CD14-positive monocyte (primary cell): ENCODE measurements at regions not wholly inside any gene's neighbourhood (a gene's known extent, or its start where the extent isn't known, plus 50 kb on each side); places are given as distances from the start of the nearest gene placed in this dataset.

Experiments used
- DNase-seq, 3 donors: peaks; one replicate each; pipeline ENCODE4 v3.0.0-alpha.2; 2011 to 2022
- H2AFZ ChIP-seq: 2 replicates; pipeline ENCODE4 v1.6.0; 2012; ENCODE audit warnings: mild to moderate bottlenecking, low read depth, low read length, inconsistent platforms; ENCODE audit not compliant: insufficient read depth, poor library complexity, severe bottlenecking
- H3K27ac ChIP-seq, 2 donors: 1 replicate in 1 of 2; 2 replicates in 1 of 2; pipeline ENCODE4 v1.5.1; 2012 to 2013; ENCODE audit warnings: low read length in 2 of 2, control low read depth in 1 of 2, inconsistent platforms in 1 of 2, low read depth in 1 of 2, mild to moderate bottlenecking in 1 of 2
- H3K27me3 ChIP-seq, 2 donors: one replicate each; pipeline versions ENCODE4 v1.6.0 to v1.6.1; 2011 to 2013; ENCODE audit warnings: low read length in 2 of 2; ENCODE audit not compliant: control insufficient read depth in 2 of 2, insufficient read depth in 2 of 2
- H3K36me3 ChIP-seq, 2 donors: replicated peaks in 1 of 2; 1 replicate in 1 of 2; 2 replicates in 1 of 2; pipeline versions ENCODE4 v1.5.1 to v1.6.1; 2012 to 2013; ENCODE audit warnings: low read length in 2 of 2, control low read depth in 1 of 2, inconsistent platforms in 1 of 2, mild to moderate bottlenecking in 1 of 2; ENCODE audit not compliant: insufficient read depth in 2 of 2, control insufficient read depth in 1 of 2
- H3K4me1 ChIP-seq, 2 donors: 1 replicate in 1 of 2; 2 replicates in 1 of 2; pipeline versions ENCODE4 v1.5.1 to v1.6.1; 2012 to 2013; ENCODE audit warnings: low read length in 2 of 2, control low read depth in 1 of 2, inconsistent platforms in 1 of 2, mild to moderate bottlenecking in 1 of 2, moderate library complexity in 1 of 2; ENCODE audit not compliant: insufficient read depth in 2 of 2, control insufficient read depth in 1 of 2
- H3K4me2 ChIP-seq: replicated peaks from 2 replicates; pipeline ENCODE3; 2012; ENCODE audit warnings: low read length, moderate library complexity, mild to moderate bottlenecking; ENCODE audit not compliant: poor library complexity, severe bottlenecking; ENCODE audit errors: extremely low read depth
- H3K4me3 ChIP-seq, 3 experiments: fragments of 200-600 bp in 1 of 3; sonication (generic) in 1 of 3; replicated peaks in 1 of 3; 1 replicate in 2 of 3; 2 replicates in 1 of 3; pipeline ENCODE4 v1.5.1; 2011 to 2013; ENCODE audit warnings: low read length in 3 of 3, mild to moderate bottlenecking in 3 of 3, control low read depth in 2 of 3, low read depth in 2 of 3, inconsistent platforms in 1 of 3, moderate library complexity in 1 of 3
- H3K79me2 ChIP-seq: 2 replicates; pipeline ENCODE4 v1.6.0; 2012; ENCODE audit warnings: mild to moderate bottlenecking, control low read depth, inconsistent platforms, low read length, moderate library complexity; ENCODE audit not compliant: insufficient read depth
- H3K9ac ChIP-seq: 2 replicates; pipeline ENCODE4 v1.6.0; 2017; ENCODE audit warnings: low read length, mild to moderate bottlenecking; ENCODE audit not compliant: insufficient read depth, poor library complexity, severe bottlenecking
- H3K9me3 ChIP-seq, 2 donors: replicated peaks in 1 of 2; 1 replicate in 1 of 2; 2 replicates in 1 of 2; pipeline versions ENCODE4 v1.5.1 to v1.6.1; 2012 to 2013; ENCODE audit warnings: low read length in 2 of 2, control low read depth in 1 of 2; ENCODE audit not compliant: control insufficient read depth in 1 of 2, insufficient read depth in 1 of 2
- H4K20me1 ChIP-seq: 2 replicates; pipeline ENCODE4 v1.6.0; 2012; ENCODE audit warnings: mild to moderate bottlenecking, low read length, control low read depth, moderate library complexity; ENCODE audit not compliant: insufficient read depth
- H3K27ac Mint-ChIP-seq, 7 donors: one replicate each; pipeline ENCODE4 v1.8.0; 2020; ENCODE audit warnings: mild to moderate bottlenecking in 7 of 7, mixed read lengths in 7 of 7, moderate library complexity in 6 of 7, inconsistent platforms in 2 of 7
- H3K27me3 Mint-ChIP-seq, 3 donors: one replicate each; pipeline ENCODE4 v1.8.0; 2021 to 2022; ENCODE audit warnings: low read depth in 3 of 3, mild to moderate bottlenecking in 3 of 3, mixed read lengths in 3 of 3, moderate library complexity in 3 of 3, inconsistent platforms in 1 of 3
- H3K36me3 Mint-ChIP-seq, 2 donors: one replicate each; pipeline ENCODE4 v1.8.0; 2020; ENCODE audit warnings: mixed read lengths in 2 of 2, inconsistent platforms in 1 of 2, mild to moderate bottlenecking in 1 of 2
- H3K4me1 Mint-ChIP-seq: one replicate; pipeline ENCODE4 v1.8.0; 2020; ENCODE audit warnings: mild to moderate bottlenecking, mixed read lengths
- H3K4me3 Mint-ChIP-seq, 2 donors: one replicate each; pipeline ENCODE4 v1.8.0; 2020; ENCODE audit warnings: mild to moderate bottlenecking in 2 of 2, mixed read lengths in 2 of 2, moderate library complexity in 1 of 2
- H3K9me3 Mint-ChIP-seq, 7 donors: one replicate each; pipeline ENCODE4 v1.8.0; 2020 to 2022; ENCODE audit warnings: mixed read lengths in 7 of 7, mild to moderate bottlenecking in 6 of 7, moderate library complexity in 6 of 7, inconsistent platforms in 2 of 7
- WGBS: methylation state at CpG from one replicate; pipeline ENCODE4 v1.1.5; 2013; ENCODE audit warnings: missing lambda C conversion rate; ENCODE audit not compliant: insufficient coverage; 5-methylcytosine and 5-hydroxymethylcytosine counted together
- intact Hi-C, 2 donors: fragments of 100-400 bp; cut with micrococcal nuclease; formaldehyde crosslinking; loops; one replicate each; pipeline versions ENCODE4 v1.15.0 to v1.15.1; 2023
- TF ChIP-seq, protein P1 (sequence below): fragments of 200-600 bp; IDR thresholded peaks from one replicate; pipeline ENCODE4 v1.8.0; 2022; ENCODE audit warnings: antibody characterized with exemption, mild to moderate bottlenecking

DNA sequence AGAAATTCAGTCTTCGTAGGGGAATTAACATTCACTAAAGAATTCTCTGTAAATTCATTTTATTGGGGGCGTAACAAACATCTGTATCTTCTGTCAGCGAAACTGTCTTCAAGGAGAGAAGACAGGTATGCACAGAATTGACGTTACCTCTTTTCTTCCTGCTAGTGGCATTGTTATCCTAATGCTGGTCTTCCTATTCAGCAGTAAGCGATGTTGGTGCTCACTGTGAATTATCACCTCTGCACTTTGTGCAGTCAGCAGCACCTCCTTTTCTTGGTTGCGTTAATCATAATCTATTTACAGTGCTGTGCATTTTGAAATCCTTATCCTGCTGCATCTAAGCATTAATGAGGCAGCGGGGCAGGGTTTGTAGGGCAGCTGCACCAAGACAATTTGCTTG is 362.3 kb downstream of the SLC4A3 start:
- H3K27ac Mint-ChIP-seq = no peak overlapping the region
- 99% methylated on average over 5 of the region's 7 CpGs for whole genome bisulfite sequencing
- H3K9me3 Mint-ChIP-seq = peaks cover 0 to 3% (median 2%) of the 10 kb centered on the region in 7 donors
- Histone ChIP-seq H3K4me3 (no peak overlapping the region), H2AFZ (no peak overlapping the region), H3K9ac (no peak overlapping the region), H3K4me1 (no peaks in the 10 kb centered on the region), H3K27me3 (no peaks in the 10 kb centered on the region), H3K9me3 (no peaks in the 10 kb centered on the region), H3K36me3 (no peaks in the 10 kb centered on the region), H3K27ac (no peak overlapping the region), H3K4me2 (no peak overlapping the region), H3K79me2 (no peaks in the 10 kb centered on the region), H4K20me1 (no peaks in the 10 kb centered on the region)
- intact Hi-C loops = no loop called here
- H3K36me3 Mint-ChIP-seq = no peaks in the 10 kb centered on the region
- TF ChIP-seq, protein P1, sequence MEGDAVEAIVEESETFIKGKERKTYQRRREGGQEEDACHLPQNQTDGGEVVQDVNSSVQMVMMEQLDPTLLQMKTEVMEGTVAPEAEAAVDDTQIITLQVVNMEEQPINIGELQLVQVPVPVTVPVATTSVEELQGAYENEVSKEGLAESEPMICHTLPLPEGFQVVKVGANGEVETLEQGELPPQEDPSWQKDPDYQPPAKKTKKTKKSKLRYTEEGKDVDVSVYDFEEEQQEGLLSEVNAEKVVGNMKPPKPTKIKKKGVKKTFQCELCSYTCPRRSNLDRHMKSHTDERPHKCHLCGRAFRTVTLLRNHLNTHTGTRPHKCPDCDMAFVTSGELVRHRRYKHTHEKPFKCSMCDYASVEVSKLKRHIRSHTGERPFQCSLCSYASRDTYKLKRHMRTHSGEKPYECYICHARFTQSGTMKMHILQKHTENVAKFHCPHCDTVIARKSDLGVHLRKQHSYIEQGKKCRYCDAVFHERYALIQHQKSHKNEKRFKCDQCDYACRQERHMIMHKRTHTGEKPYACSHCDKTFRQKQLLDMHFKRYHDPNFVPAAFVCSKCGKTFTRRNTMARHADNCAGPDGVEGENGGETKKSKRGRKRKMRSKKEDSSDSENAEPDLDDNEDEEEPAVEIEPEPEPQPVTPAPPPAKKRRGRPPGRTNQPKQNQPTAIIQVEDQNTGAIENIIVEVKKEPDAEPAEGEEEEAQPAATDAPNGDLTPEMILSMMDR = no peak
- DNase-seq = no peak
- no peaks in the 10 kb centered on the region for H3K27me3 Mint-ChIP-seq
- no peaks in the 10 kb centered on the region for H3K4me1 Mint-ChIP-seq
- no peak overlapping the region for H3K4me3 Mint-ChIP-seq

DNA sequence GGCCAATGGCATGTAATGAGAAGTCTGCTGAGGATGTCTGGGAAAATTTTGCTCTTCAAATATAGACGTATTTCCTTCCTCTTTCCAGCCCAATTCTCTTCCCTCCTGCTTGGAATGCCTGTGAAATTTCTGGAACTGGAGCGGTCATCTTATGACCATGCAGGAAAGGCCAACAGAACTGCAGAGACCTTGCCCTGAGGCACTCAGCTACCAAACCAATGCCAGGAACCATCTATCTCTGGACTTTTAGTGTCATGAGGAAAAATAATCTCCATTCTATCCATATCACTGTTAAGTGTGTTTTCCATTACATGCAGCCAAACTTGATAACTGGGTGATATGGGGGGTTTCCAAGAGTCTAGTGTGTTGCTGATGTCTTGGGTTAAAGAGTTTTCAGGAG is 363.7 kb downstream of the SLC4A3 start:
- no peak for DNase-seq
- H3K9me3 Mint-ChIP-seq = peaks cover 0 to 2% (median 0%) of the 10 kb centered on the region in 7 donors
- H3K27me3 Mint-ChIP-seq = no peaks in the 10 kb centered on the region
- H3K36me3 Mint-ChIP-seq = no peaks in the 10 kb centered on the region
- WGBS = no CpG with 5 or more reads among the region's 2 CpGs
- Histone ChIP-seq H3K4me3 (no peak overlapping the region), H3K79me2 (no peaks in the 10 kb centered on the region), H3K27me3 (no peaks in the 10 kb centered on the region), H3K9me3 (no peaks in the 10 kb centered on the region), H3K4me2 (no peak overlapping the region), H3K4me1 (no peaks in the 10 kb centered on the region), H3K36me3 (no peaks in the 10 kb centered on the region), H3K27ac (no peak overlapping the region), H2AFZ (no peak overlapping the region), H3K9ac (no peak overlapping the region), H4K20me1 (no peaks in the 10 kb centered on the region)
- TF ChIP-seq, protein P1 = no peak
- H3K4me3 Mint-ChIP-seq = no peak overlapping the region
- intact Hi-C loops = no loop called here
- H3K27ac Mint-ChIP-seq = no peak overlapping the region
- H3K4me1 Mint-ChIP-seq = no peaks in the 10 kb centered on the region
